ENCODE measurements at regions not wholly inside any gene's neighbourhood (a gene's known extent, or its start where the extent isn't known, plus 50 kb on each side); places are given as distances from the start of the nearest gene placed in this dataset.

GRCh38 chr5:167228134-167228533, 1063.3 kb upstream of the WWC1 start:
- POLR2A ChIA-PET = no interaction called here
- H3K36me3 Mint-ChIP-seq (ENCODE audit: low read depth) = no peaks in the 10 kb centered on the region

DNA sequence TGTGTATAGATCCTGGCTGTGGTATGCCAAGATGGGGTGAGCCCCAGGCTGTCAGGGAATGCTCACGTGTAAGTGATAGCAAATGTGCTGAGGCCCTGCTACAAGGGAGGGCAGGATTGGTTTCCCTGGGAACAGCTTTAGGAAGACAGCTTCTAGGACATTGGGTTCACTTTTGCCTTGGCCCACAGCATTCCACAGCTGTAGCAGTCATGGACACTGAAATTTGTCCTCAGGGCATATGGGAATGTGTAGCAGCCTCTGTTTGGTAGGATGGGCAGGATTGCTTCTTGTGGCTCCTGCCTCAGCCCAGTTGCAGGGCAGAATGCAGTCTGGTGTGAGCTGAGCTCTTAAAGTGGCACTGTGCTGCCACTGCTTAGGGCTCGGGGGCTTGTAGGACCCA, 1061.7 kb upstream of the WWC1 start:
- no peak for ATAC-seq
- Mint-ChIP-seq H3K36me3 (ENCODE audit: low read depth) (no peaks in the 10 kb centered on the region), H3K9me3 (ENCODE audit: insufficient read depth) (peaks cover 7% of the 10 kb centered on the region), H3K27ac (no peak overlapping the region), H3K4me3 (no peak overlapping the region), H3K4me1 (ENCODE audit: low read depth) (no peaks in the 10 kb centered on the region), H3K27me3 (ENCODE audit: low read depth) (no peaks in the 10 kb centered on the region)
- CTCF ChIA-PET = no interaction called here
- DNase-seq = no peak
- POLR2A ChIA-PET = no interaction called here

More at GRCh38 chr5:167228134-167228533, 1063.3 kb upstream of the WWC1 start:
- CTCF ChIA-PET = no interaction called here
- Mint-ChIP-seq H3K27ac (no peak overlapping the region), H3K9me3 (ENCODE audit: insufficient read depth) (peaks cover 7% of the 10 kb centered on the region), H3K4me1 (ENCODE audit: low read depth) (no peaks in the 10 kb centered on the region), H3K4me3 (no peak overlapping the region), H3K27me3 (ENCODE audit: low read depth) (no peaks in the 10 kb centered on the region)
- no peak for DNase-seq
- no peak for ATAC-seq

DNA sequence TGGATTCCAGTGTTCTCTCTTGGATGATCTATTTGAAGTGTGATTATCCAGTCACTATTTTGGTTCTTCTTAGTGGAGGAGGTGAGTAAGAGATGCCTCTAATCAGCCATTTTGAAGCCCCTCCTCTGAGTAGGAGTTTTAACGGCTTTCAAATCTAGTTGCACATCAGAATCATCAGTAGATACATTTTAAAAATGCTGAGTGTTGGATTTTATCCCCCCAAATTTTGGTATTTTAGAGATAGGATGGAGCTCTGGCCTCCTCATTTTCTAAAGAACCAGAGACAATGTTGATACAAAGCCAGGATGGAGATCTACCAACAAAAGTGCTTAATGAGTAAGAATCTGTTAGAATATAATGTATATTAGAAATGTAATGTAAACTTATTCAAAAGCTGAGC, 1061.0 kb upstream of the WWC1 start:
- no peak for ATAC-seq
- Mint-ChIP-seq H3K4me3 (no peak overlapping the region), H3K27me3 (ENCODE audit: low read depth) (no peaks in the 10 kb centered on the region), H3K36me3 (ENCODE audit: low read depth) (no peaks in the 10 kb centered on the region), H3K9me3 (ENCODE audit: insufficient read depth) (peaks cover 10% of the 10 kb centered on the region), H3K4me1 (ENCODE audit: low read depth) (no peaks in the 10 kb centered on the region), H3K27ac (no peak overlapping the region)
- ChIA-PET CTCF (no interaction called here), POLR2A (no interaction called here)
- DNase-seq = no peak

DNA sequence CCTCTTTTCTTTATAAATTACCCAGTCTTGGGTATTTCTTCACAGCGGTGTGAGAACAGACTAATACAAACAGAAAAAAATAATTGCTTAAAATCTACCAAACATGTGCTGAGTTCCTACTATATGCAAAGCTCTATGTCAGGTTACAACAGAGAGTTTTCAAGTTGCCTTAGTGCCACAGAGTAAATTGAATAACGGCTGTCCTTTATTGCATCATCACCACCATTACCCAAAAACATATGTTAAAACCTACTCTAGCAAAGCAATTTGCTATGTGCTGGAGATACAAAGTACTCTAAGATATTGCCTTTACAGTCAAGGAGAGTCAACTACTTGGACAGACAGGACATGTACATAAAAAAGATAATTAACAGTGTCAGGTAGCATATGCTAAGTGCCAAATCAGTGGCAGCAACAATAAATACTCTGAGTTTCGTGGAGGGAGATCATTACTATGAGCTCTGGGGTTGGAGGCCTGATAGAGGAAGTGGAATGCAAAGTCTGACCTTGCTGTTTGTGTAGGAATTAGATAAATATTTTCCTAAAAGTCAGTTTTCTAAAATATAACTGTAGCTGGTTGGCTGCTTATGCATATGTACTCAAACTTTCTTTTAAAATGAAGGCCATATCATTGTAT, 1058.7 kb upstream of the WWC1 start:
- DNase-seq = no peak
- CTCF ChIA-PET = no interaction called here
- H3K4me1 Mint-ChIP-seq (ENCODE audit: low read depth) = no peaks in the 10 kb centered on the region

DNA sequence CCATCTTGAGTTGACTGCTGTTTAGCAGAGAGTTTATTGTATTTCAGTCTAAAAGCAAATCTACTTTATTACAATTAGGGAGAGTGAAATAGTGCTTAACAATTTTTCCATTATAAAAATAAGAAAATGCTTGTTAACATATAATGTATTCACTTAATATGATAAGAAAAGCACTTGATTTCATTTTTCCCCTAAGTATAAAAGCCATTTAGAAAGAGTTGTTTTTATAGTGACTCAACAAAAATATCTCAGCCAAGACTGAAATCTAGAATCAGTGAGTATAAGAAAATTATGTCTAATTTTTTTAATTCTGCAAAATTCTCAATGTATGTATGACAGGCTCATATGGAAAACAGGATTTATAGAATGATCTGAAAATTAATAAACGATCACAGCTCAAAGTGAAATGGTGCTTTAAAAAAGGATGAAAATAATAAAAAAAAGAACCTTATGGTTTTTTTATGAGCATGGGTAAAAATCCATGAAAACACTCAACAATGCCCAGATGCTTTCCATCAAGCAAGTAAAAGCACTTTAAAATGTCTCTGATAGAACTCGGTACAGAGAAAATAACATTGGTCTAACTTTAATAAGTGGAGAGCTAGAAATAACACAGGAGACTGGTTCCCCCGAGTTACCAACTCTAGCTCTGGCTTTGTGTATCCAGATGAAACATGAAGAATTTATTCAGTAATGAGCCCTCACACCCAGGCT, 1057.8 kb upstream of the WWC1 start:
- Mint-ChIP-seq H3K36me3 (ENCODE audit: low read depth) (no peaks in the 10 kb centered on the region), H3K27me3 (ENCODE audit: low read depth) (no peaks in the 10 kb centered on the region), H3K9me3 (ENCODE audit: insufficient read depth) (peaks cover 5% of the 10 kb centered on the region), H3K27ac (no peak overlapping the region), H3K4me1 (ENCODE audit: low read depth) (no peaks in the 10 kb centered on the region), H3K4me3 (no peak overlapping the region)
- DNase-seq = no peak
- ChIA-PET CTCF (no interaction called here), POLR2A (no interaction called here)
- no peak for ATAC-seq

More for the DNA sequence above, 1058.7 kb upstream of the WWC1 start:
- Mint-ChIP-seq H3K27me3 (ENCODE audit: low read depth) (no peaks in the 10 kb centered on the region), H3K9me3 (ENCODE audit: insufficient read depth) (peaks cover 5% of the 10 kb centered on the region), H3K4me3 (no peak overlapping the region), H3K27ac (no peak overlapping the region), H3K36me3 (ENCODE audit: low read depth) (no peaks in the 10 kb centered on the region)
- ATAC-seq = no peak
- POLR2A ChIA-PET = no interaction called here

DNA sequence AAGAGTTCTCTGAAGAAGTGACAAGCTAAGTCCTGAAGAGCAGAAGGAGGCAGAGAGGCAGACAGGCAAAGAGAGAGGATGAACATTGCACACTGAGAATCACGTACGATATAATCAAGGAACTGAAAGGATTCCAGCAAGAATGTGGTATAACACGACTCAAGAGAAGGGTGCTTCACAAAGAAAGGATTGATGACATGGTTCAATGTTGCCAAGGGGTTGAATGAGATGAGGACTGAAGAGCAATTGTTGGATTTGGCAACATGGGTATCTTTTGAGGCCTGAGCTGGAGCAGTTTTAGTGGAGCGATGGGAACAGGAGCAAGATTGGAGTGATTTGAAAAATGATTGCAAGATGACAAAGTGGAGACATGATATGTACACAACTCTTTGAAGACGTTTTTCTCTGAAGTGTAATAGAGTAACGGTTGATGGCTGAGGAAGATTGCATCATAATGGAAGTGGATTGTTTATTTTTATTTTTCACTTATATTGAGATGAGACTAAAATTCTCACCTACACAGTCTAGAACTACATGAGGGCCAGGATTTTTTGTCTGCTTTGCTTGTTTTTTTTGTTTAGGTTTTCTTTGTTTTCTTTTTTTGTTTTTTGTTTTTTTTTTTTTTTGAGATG, 1049.9 kb upstream of the WWC1 start:
- CTCF ChIA-PET = no interaction called here

GRCh38 chr5:167242701-167243100, 1048.7 kb upstream of the WWC1 start:
- no peak for DNase-seq
- no peaks in the 10 kb centered on the region for H3K27me3 Mint-ChIP-seq (ENCODE audit: low read depth)
- POLR2A ChIA-PET = interaction anchor here (0.6 kb wide), 1 partner anchor 366 kb away, joined by 3 read pairs; no protein-coding TSS in a partner anchor
- no peaks in the 10 kb centered on the region for H3K36me3 Mint-ChIP-seq (ENCODE audit: low read depth)
- CTCF ChIA-PET = no interaction called here
- no peak for ATAC-seq
- H3K4me3 Mint-ChIP-seq = no peak overlapping the region
- H3K9me3 Mint-ChIP-seq (ENCODE audit: insufficient read depth) = no peaks in the 10 kb centered on the region
- no peak overlapping the region for H3K27ac Mint-ChIP-seq
- no peaks in the 10 kb centered on the region for H3K4me1 Mint-ChIP-seq (ENCODE audit: low read depth)

More for the DNA sequence above, 1049.9 kb upstream of the WWC1 start:
- Mint-ChIP-seq H3K4me3 (no peak overlapping the region), H3K36me3 (ENCODE audit: low read depth) (no peaks in the 10 kb centered on the region), H3K27me3 (ENCODE audit: low read depth) (no peaks in the 10 kb centered on the region), H3K9me3 (ENCODE audit: insufficient read depth) (no peaks in the 10 kb centered on the region), H3K27ac (no peak overlapping the region), H3K4me1 (ENCODE audit: low read depth) (no peaks in the 10 kb centered on the region)
- POLR2A ChIA-PET = no interaction called here
- DNase-seq = no peak
- no peak for ATAC-seq

GRCh38 chr5:167243463-167243862, 1048.0 kb upstream of the WWC1 start:
- CTCF ChIA-PET = no interaction called here
- DNase-seq (no peak), ATAC-seq (no peak)
- POLR2A ChIA-PET = interaction anchor here (0.6 kb wide), 1 partner anchor 367 kb away, joined by 3 read pairs; no protein-coding TSS in a partner anchor
- no peaks in the 10 kb centered on the region for H3K9me3 Mint-ChIP-seq (ENCODE audit: insufficient read depth)
- no peak overlapping the region for H3K27ac Mint-ChIP-seq
- H3K36me3 Mint-ChIP-seq (ENCODE audit: low read depth) = no peaks in the 10 kb centered on the region
- H3K4me3 Mint-ChIP-seq = no peak overlapping the region
- H3K27me3 Mint-ChIP-seq (ENCODE audit: low read depth) = no peaks in the 10 kb centered on the region
- H3K4me1 Mint-ChIP-seq (ENCODE audit: low read depth) = no peaks in the 10 kb centered on the region

GRCh38 chr5:167244583-167244982, 1046.9 kb upstream of the WWC1 start:
- ChIA-PET CTCF (no interaction called here), POLR2A (no interaction called here)
- Mint-ChIP-seq H3K27ac (no peak overlapping the region), H3K27me3 (ENCODE audit: low read depth) (no peaks in the 10 kb centered on the region), H3K4me3 (no peak overlapping the region), H3K4me1 (ENCODE audit: low read depth) (no peaks in the 10 kb centered on the region), H3K36me3 (ENCODE audit: low read depth) (no peaks in the 10 kb centered on the region), H3K9me3 (ENCODE audit: insufficient read depth) (no peaks in the 10 kb centered on the region)
- ATAC-seq (no peak), DNase-seq (no peak)

GRCh38 chr5:167245868-167246267, 1045.6 kb upstream of the WWC1 start:
- Mint-ChIP-seq H3K9me3 (ENCODE audit: insufficient read depth) (no peaks in the 10 kb centered on the region), H3K27ac (no peak overlapping the region), H3K36me3 (ENCODE audit: low read depth) (no peaks in the 10 kb centered on the region), H3K4me1 (ENCODE audit: low read depth) (no peaks in the 10 kb centered on the region), H3K27me3 (ENCODE audit: low read depth) (no peaks in the 10 kb centered on the region), H3K4me3 (no peak overlapping the region)
- ChIA-PET CTCF (no interaction called here), POLR2A (no interaction called here)
- DNase-seq = no peak
- no peak for ATAC-seq

GRCh38 chr5:167247816-167248215, 1043.6 kb upstream of the WWC1 start:
- POLR2A ChIA-PET = no interaction called here

GRCh38 chr5:167248257-167248656, 1043.2 kb upstream of the WWC1 start:
- no peak overlapping the region for H3K27ac Mint-ChIP-seq

More at GRCh38 chr5:167247816-167248215, 1043.6 kb upstream of the WWC1 start:
- H3K4me1 Mint-ChIP-seq (ENCODE audit: low read depth) = no peaks in the 10 kb centered on the region
- no peaks in the 10 kb centered on the region for H3K27me3 Mint-ChIP-seq (ENCODE audit: low read depth)
- no peaks in the 10 kb centered on the region for H3K36me3 Mint-ChIP-seq (ENCODE audit: low read depth)
- CTCF ChIA-PET = no interaction called here
- DNase-seq = no peak
- no peak for ATAC-seq
- no peak overlapping the region for H3K27ac Mint-ChIP-seq
- H3K4me3 Mint-ChIP-seq = no peak overlapping the region
- H3K9me3 Mint-ChIP-seq (ENCODE audit: insufficient read depth) = no peaks in the 10 kb centered on the region

More at GRCh38 chr5:167248257-167248656, 1043.2 kb upstream of the WWC1 start:
- DNase-seq (no peak), ATAC-seq (no peak)
- Mint-ChIP-seq H3K36me3 (ENCODE audit: low read depth) (no peaks in the 10 kb centered on the region), H3K4me3 (no peak overlapping the region), H3K9me3 (ENCODE audit: insufficient read depth) (no peaks in the 10 kb centered on the region), H3K4me1 (ENCODE audit: low read depth) (no peaks in the 10 kb centered on the region), H3K27me3 (ENCODE audit: low read depth) (no peaks in the 10 kb centered on the region)
- ChIA-PET CTCF (no interaction called here), POLR2A (no interaction called here)

Measured in activated CD8-positive, alpha-beta T cell treated with anti-CD3 and anti-CD28 coated beads, Interleukin-2, amount 10 ng/mL, durations not matched to agents 7 days and 5 days (primary cell).